T-helper 2 cell treated with Interferon-gamma antibody and Interleukin-4, amounts not matched to agents 100 ng/mL and 5 ng/mL, for 36 hours (primary cell): ENCODE measurements at regions not wholly inside any gene's neighbourhood (a gene's known extent, or its start where the extent isn't known, plus 50 kb on each side); places are given as distances from the start of the nearest gene placed in this dataset.

ENCODE experiments used
- intact Hi-C: fragments of 100-400 bp; cut with micrococcal nuclease; formaldehyde crosslinking; loops from one replicate; pipeline ENCODE4 v1.15.1; 2023

- intact Hi-C loops, result no loop called here
These were observed 55.6 kb upstream of the SEMA6D start for GRCh38 chr15:47661661-47662180.

- intact Hi-C loops, result no loop called here
These were observed 54.2 kb upstream of the SEMA6D start for GRCh38 chr15:47663101-47663500.
